22Rv1 (cell line): ENCODE measurements at regions not wholly inside any gene's neighbourhood (a gene's known extent, or its start where the extent isn't known, plus 50 kb on each side); places are given as distances from the start of the nearest gene placed in this dataset.

Source experiments
- H3K27ac ChIP-seq: fragments of 450-650 bp; 2 replicates; pipeline ENCODE4 v1.5.1; 2017
- ZFX ChIP-seq: fragments of 450-650 bp; IDR thresholded peaks from 2 replicates; pipeline ENCODE4 v1.6.1; 2017; ENCODE audit warnings: antibody characterized with exemption, borderline replicate concordance
- TF ChIP-seq, protein P1 (sequence below): fragments of 450-650 bp; IDR thresholded peaks from 2 replicates; pipeline ENCODE4 v1.5.1; 2017; ENCODE audit warnings: mild to moderate bottlenecking

- no peak for TF ChIP-seq ZFX
- TF ChIP-seq, protein P1, sequence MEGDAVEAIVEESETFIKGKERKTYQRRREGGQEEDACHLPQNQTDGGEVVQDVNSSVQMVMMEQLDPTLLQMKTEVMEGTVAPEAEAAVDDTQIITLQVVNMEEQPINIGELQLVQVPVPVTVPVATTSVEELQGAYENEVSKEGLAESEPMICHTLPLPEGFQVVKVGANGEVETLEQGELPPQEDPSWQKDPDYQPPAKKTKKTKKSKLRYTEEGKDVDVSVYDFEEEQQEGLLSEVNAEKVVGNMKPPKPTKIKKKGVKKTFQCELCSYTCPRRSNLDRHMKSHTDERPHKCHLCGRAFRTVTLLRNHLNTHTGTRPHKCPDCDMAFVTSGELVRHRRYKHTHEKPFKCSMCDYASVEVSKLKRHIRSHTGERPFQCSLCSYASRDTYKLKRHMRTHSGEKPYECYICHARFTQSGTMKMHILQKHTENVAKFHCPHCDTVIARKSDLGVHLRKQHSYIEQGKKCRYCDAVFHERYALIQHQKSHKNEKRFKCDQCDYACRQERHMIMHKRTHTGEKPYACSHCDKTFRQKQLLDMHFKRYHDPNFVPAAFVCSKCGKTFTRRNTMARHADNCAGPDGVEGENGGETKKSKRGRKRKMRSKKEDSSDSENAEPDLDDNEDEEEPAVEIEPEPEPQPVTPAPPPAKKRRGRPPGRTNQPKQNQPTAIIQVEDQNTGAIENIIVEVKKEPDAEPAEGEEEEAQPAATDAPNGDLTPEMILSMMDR, result no peak
Measured at GRCh38 chrX:79601341-79602131, 234.4 kb upstream of the ITM2A start.

DNA sequence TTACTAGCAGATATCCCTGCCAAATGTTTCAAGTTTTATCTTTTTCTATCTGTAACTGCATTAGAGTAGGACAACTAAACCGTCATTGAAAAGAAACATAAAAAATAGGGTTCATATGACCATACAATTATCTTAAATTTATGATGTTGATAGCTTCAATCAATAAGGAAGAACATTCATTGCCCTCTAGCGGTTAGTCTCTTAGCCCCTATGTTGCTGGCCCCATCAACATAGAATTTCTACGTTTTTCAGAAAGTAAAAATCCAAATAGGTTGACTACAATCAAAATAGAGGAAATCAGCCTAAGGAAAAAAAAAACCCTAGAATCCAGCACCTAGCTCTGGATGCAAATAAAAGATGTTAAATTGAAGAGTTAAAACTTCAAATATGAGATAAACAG is 225.1 kb upstream of the ITM2A start:
- H3K27ac ChIP-seq, result no peak overlapping the region
- no peak for TF ChIP-seq ZFX
- TF ChIP-seq, protein P1, result no peak

More at GRCh38 chrX:79601341-79602131, 234.4 kb upstream of the ITM2A start:
- H3K27ac ChIP-seq, result no peak overlapping the region

DNA sequence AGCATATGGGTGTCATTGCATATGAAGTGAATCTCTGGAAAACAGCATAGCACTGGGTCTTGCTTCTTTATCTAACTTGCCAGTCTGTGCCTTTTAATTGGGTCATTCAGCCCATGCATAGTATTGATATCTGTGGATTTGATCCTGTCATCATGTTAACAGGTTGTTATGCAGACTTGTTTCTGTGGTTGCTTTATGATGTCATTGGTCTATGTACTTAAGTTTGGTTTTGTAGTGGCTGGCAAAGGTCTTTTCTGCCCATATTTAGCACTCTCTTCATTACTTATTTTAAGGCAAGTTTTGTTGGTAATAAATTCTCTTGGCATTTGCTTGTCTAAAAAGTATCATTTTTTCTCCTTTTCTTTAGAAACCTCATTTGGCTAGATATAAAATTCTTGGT is 221.1 kb upstream of the ITM2A start:
- no peak for TF ChIP-seq ZFX
- TF ChIP-seq, protein P1, result no peak
- no peak overlapping the region for H3K27ac ChIP-seq

DNA sequence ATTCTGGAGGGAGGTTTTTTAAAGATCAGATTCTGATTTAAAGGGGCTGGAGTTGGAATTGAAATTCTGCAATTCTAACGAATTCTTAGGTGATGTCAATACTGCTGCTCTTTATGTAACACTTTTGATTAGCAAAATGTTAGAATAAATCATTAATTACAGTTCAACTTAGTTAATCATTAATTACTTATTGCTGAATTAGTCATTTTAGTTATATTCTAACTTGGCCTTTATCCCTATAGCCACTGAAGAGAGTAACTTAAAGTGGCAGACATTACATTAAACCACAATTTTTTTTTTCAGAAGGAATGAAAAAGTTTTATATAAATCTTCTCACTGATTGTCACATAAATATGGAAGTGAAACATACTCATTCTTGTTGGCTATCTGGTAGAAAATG is 206.6 kb upstream of the ITM2A start:
- H3K27ac ChIP-seq, result no peak overlapping the region
- TF ChIP-seq ZFX, result no peak

- H3K27ac ChIP-seq, result no peak overlapping the region
- TF ChIP-seq, protein P1, result no peak
- no peak for TF ChIP-seq ZFX
Measured at GRCh38 chrX:79572566-79572965, 205.4 kb upstream of the ITM2A start.

DNA sequence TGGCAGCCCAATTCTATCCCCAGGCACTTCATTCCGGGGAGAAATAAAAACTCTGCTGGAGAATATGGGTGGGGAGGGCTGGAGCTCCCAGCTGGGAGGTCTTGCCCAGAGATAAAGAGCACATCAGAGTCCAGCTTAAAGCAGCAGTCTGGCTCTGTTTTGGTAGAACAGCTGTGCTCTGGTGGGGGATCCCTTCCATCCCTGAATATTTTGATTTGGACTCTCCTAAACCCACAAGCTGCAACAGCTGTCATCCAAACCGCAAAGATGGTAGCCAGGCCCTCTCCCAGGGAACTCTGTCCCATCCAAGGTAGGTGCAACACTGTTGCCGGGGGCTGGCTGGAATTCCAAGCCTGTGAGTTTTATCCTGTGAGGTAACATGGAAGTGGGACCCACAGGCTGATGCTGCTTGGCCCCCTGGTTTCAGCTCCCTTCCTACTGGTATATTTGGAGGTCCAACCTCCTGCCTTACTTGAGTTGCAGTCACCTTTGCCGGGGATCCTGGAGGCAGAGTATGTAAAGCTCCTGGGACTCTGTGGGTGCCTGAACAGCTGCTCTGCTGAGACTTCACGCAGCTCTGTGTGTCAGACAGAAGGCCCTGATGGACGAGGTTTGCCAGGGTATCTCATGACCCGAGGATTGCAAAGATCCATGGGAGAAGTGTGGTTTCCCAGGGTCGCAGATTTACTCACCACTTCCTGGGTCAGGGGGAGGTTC is 203.5 kb upstream of the ITM2A start:
- H3K27ac ChIP-seq, result no peak overlapping the region
- TF ChIP-seq, protein P1, result no peak
- no peak for TF ChIP-seq ZFX

DNA sequence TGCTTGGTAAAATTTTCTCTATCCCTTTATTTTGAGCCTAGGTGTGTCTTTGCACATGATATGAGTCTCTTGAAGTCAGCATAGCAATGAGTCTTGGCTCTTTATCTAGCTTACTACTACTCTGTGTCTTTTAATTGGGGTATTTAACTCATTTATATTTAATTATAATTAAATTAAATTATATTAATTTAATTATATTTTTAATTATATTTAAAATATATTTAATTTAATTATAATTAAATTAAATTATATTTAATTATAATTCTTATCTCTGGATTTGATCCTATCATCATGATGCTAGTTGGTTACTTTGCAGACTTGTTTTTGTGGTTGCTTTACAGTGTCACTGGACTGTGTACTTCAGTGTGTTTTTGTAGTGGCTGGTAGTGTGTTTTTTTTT is 201.2 kb upstream of the ITM2A start:
- TF ChIP-seq ZFX, result no peak
- TF ChIP-seq, protein P1, result no peak
- no peak overlapping the region for H3K27ac ChIP-seq
